GM13977 (cell line): ENCODE measurements at regions not wholly inside any gene's neighbourhood (a gene's known extent, or its start where the extent isn't known, plus 50 kb on each side); places are given as distances from the start of the nearest gene placed in this dataset.
"Not testable (repeated sequence)": the region's sequence is repeated elsewhere in the genome, so short reads cannot be mapped to it uniquely, and the experiment has no call there.

Experiments
- DNase-seq: peaks from one replicate; pipeline ENCODE4 v3.0.0; 2012; ENCODE audit warnings: low spot score
- CTCF ChIP-seq: IDR thresholded peaks from 2 replicates; pipeline ENCODE4 v1.5.1; 2012; ENCODE audit warnings: mild to moderate bottlenecking, control low read depth; ENCODE audit not compliant: insufficient read depth; ENCODE audit errors: extremely low read depth, missing control alignments
- in situ Hi-C: fragments of 300-500 bp; cut with MboI; formaldehyde crosslinking; loops from one replicate; pipeline ENCODE4 v1.12.0; 2022; ENCODE audit warnings: low sequenced_read_pairs, low pct_unique_long_range_greater_than_20kb, mixed read lengths, inconsistent platforms; ENCODE audit not compliant: unreplicated experiment

- no peak for DNase-seq
- in situ Hi-C loops = no loop called here
- TF ChIP-seq CTCF = no peak
Measured at GRCh38 chr5:91591076-91591475, 208.0 kb upstream of the ARRDC3 start.

GRCh38 chr5:91586232-91586631 lies 203.1 kb upstream of the ARRDC3 start:
- no peak for DNase-seq
- TF ChIP-seq CTCF = no peak
- in situ Hi-C loops = no loop called here

- in situ Hi-C loops = no loop called here
- TF ChIP-seq CTCF = no peak
- no peak for DNase-seq
Measured at GRCh38 chr5:91584352-91584751, 201.2 kb upstream of the ARRDC3 start.

GRCh38 chr5:91566012-91566411 lies 182.9 kb upstream of the ARRDC3 start:
- in situ Hi-C loops, DNase-seq: not testable (repeated sequence)

- in situ Hi-C loops = no loop called here
- no peak for DNase-seq
- TF ChIP-seq CTCF = no peak
Measured at GRCh38 chr5:91562922-91563321, 179.8 kb upstream of the ARRDC3 start.

- TF ChIP-seq CTCF = no peak
- in situ Hi-C loops = no loop called here
- DNase-seq = no peak
Measured at GRCh38 chr5:91541696-91542095, 158.6 kb upstream of the ARRDC3 start.

- DNase-seq = no peak
- in situ Hi-C loops = no loop called here
- TF ChIP-seq CTCF = no peak
Measured at GRCh38 chr5:91538179-91538578, 155.1 kb upstream of the ARRDC3 start.

GRCh38 chr5:91535499-91535898 lies 152.4 kb upstream of the ARRDC3 start:
- in situ Hi-C loops = no loop called here
- no peak for DNase-seq
- TF ChIP-seq CTCF = no peak
